SK-N-SH (cell line): ENCODE measurements at regions not wholly inside any gene's neighbourhood (a gene's known extent, or its start where the extent isn't known, plus 50 kb on each side); places are given as distances from the start of the nearest gene placed in this dataset.
A peak's percentile ranks its signal among the peaks of the same experiment; 100 is the strongest.

Source experiments
- CTCF ChIA-PET: fragments of 300-600, 350-600 bp; formaldehyde crosslinking; extraction: SDS; loops from one replicate; lab custom pipeline; 2021; lab: Yijun Ruan, JAX
- POLR2A ChIA-PET: fragments of 350-600 bp; sonication (Branson Sonifier 250); formaldehyde crosslinking; extraction: SDS; loops from one replicate; lab custom pipeline; 2020; ENCODE audit warnings: antibody characterized with exemption, inconsistent platforms; lab: Yijun Ruan, JAX
- DNase-seq: peaks from one replicate; pipeline ENCODE4 v3.0.0; 2012
- H2AFZ ChIP-seq: fragments of 200-600 bp; sonication (generic); 2 replicates; pipeline ENCODE4 v1.8.1; 2016; ENCODE audit warnings: antibody characterized with exemption, mild to moderate bottlenecking, low read depth
- H3F3A ChIP-seq: fragments of 200-600 bp; sonication (generic); replicated peaks from 2 replicates; pipeline ENCODE3; 2016; ENCODE audit warnings: antibody characterized with exemption, mild to moderate bottlenecking; ENCODE audit not compliant: insufficient read depth
- H3K27ac ChIP-seq, 2 experiments: fragments of 200-500 bp in 1 of 2; fragments of 200-600 bp in 1 of 2; sonication (Bioruptor generic) in 1 of 2; sonication (generic), shearing (Covaris generic) in 1 of 2; 2 replicates each; pipeline versions ENCODE4 v1.5.1 to v1.6.1; 2014 to 2016; ENCODE audit warnings: low read depth in 2 of 2, inconsistent platforms in 1 of 2, low read length in 1 of 2, mild to moderate bottlenecking in 1 of 2, mixed read lengths in 1 of 2
- H3K27me3 ChIP-seq: fragments of 200-600 bp; sonication (generic), shearing (Covaris generic); 2 replicates; pipeline ENCODE4 v1.6.1; 2016; ENCODE audit warnings: mixed run types; ENCODE audit not compliant: insufficient read depth
- H3K36me3 ChIP-seq, 2 experiments: fragments of 200-500 bp in 1 of 2; fragments of 200-600 bp in 1 of 2; sonication (Bioruptor generic) in 1 of 2; sonication (generic) in 1 of 2; replicated peaks in 1 of 2; 2 replicates each; pipeline versions ENCODE3 to v1.5.1; 2014 to 2016; ENCODE audit warnings: low read length in 1 of 2, mild to moderate bottlenecking in 1 of 2; ENCODE audit not compliant: insufficient read depth in 2 of 2, control insufficient read depth in 1 of 2
- H3K4me1 ChIP-seq, 2 experiments: fragments of 200-500 bp in 1 of 2; fragments of 200-600 bp in 1 of 2; sonication (Bioruptor generic) in 1 of 2; sonication (generic), shearing (Covaris generic) in 1 of 2; 2 replicates each; pipeline versions ENCODE4 v1.5.1 to v1.6.1; 2014 to 2016; ENCODE audit warnings: low read depth in 1 of 2, low read length in 1 of 2, mixed run types in 1 of 2; ENCODE audit not compliant: insufficient read depth in 2 of 2, control insufficient read depth in 1 of 2
- H3K4me2 ChIP-seq: fragments of 200-600 bp; sonication (generic), shearing (Covaris generic); 2 replicates; pipeline ENCODE4 v1.6.1; 2017; ENCODE audit warnings: mixed run types
- H3K4me3 ChIP-seq, 2 experiments: fragments of 200-500 bp in 1 of 2; fragments of 200-600 bp in 1 of 2; sonication (Bioruptor generic) in 1 of 2; sonication (generic), shearing (Covaris generic) in 1 of 2; 2 replicates each; pipeline versions ENCODE4 v1.5.1 to v1.8.1; 2014 to 2016; ENCODE audit warnings: low read depth in 2 of 2, inconsistent platforms in 1 of 2, low read length in 1 of 2, mild to moderate bottlenecking in 1 of 2, mixed read lengths in 1 of 2, moderate library complexity in 1 of 2
- H3K79me2 ChIP-seq: fragments of 200-600 bp; sonication (generic); 2 replicates; pipeline ENCODE4 v1.8.1; 2017; ENCODE audit warnings: mild to moderate bottlenecking; ENCODE audit not compliant: insufficient read depth
- H3K9ac ChIP-seq: fragments of 200-600 bp; sonication (generic); 2 replicates; pipeline ENCODE4 v1.6.1; 2017; ENCODE audit warnings: mixed run types
- H3K9me2 ChIP-seq: fragments of 200-600 bp; sonication (generic); 2 replicates; pipeline ENCODE4 v1.6.1; 2017; ENCODE audit warnings: mixed run types
- H3K9me3 ChIP-seq: fragments of 200-600 bp; sonication (generic); 2 replicates; pipeline ENCODE4 v1.6.1; 2017; ENCODE audit warnings: mixed run types, mild to moderate bottlenecking, moderate library complexity
- H4K20me1 ChIP-seq: fragments of 200-600 bp; sonication (generic); 2 replicates; pipeline ENCODE4 v1.6.1; 2017; ENCODE audit warnings: mild to moderate bottlenecking, mixed run types; ENCODE audit not compliant: insufficient read depth
- ELF1 ChIP-seq: IDR thresholded peaks from 2 replicates; pipeline ENCODE4 v1.4.0; 2012
- EP300 ChIP-seq, 2 experiments: IDR thresholded peaks; 2 replicates each; pipeline versions ENCODE4 v1.4.0 to v1.6.1; 2012; ENCODE audit warnings: borderline replicate concordance in 1 of 2, low read depth in 1 of 2, low read length in 1 of 2
- FOSL2 ChIP-seq: IDR thresholded peaks from 2 replicates; pipeline ENCODE4 v1.4.0; 2012; ENCODE audit warnings: low read depth, mild to moderate bottlenecking, moderate library complexity, borderline replicate concordance
- FOXM1 ChIP-seq: IDR thresholded peaks from 2 replicates; pipeline ENCODE4 v1.4.0; 2012; ENCODE audit warnings: low read depth, mild to moderate bottlenecking
- GABPA ChIP-seq: IDR thresholded peaks from 2 replicates; pipeline ENCODE4 v1.4.0; 2012; ENCODE audit warnings: low read depth, mild to moderate bottlenecking
- JUND ChIP-seq: IDR thresholded peaks from 2 replicates; pipeline ENCODE4 v1.4.0; 2012
- MXI1 ChIP-seq: IDR thresholded peaks from 2 replicates; pipeline ENCODE4 v1.6.1; 2012; ENCODE audit warnings: mild to moderate bottlenecking, low read depth, low read length, improper control_type of control experiment
- NFIC ChIP-seq: IDR thresholded peaks from 2 replicates; pipeline ENCODE4 v1.4.0; 2012; ENCODE audit warnings: borderline replicate concordance
- RAD21 ChIP-seq: IDR thresholded peaks from 2 replicates; pipeline ENCODE4 v1.6.1; 2012; ENCODE audit warnings: mild to moderate bottlenecking, low read length
- RFX5 ChIP-seq: IDR thresholded peaks from 2 replicates; pipeline ENCODE4 v1.6.1; 2012; ENCODE audit warnings: mild to moderate bottlenecking, improper control_type of control experiment, low read length
- RXRA ChIP-seq: IDR thresholded peaks from 2 replicates; pipeline ENCODE4 v1.4.0; 2012; ENCODE audit warnings: low read depth, mild to moderate bottlenecking, borderline replicate concordance
- SIN3A ChIP-seq: IDR thresholded peaks from 2 replicates; pipeline ENCODE4 v1.6.1; 2012; ENCODE audit warnings: low read depth, mild to moderate bottlenecking, low read length, moderate library complexity, borderline replicate concordance
- SMC3 ChIP-seq: IDR thresholded peaks from 2 replicates; pipeline ENCODE4 v1.6.1; 2012; ENCODE audit warnings: low read depth, low read length, improper control_type of control experiment
- TCF12 ChIP-seq: IDR thresholded peaks from 2 replicates; pipeline ENCODE4 v1.4.0; 2012
- YY1 ChIP-seq: IDR thresholded peaks from 2 replicates; pipeline ENCODE4 v1.4.0; 2012; ENCODE audit warnings: low read depth, mild to moderate bottlenecking
- WGBS: methylation state at CpG from one replicate; pipeline ENCODE4 v1.1.6; 2017; ENCODE audit warnings: low lambda C conversion rate; 5-methylcytosine and 5-hydroxymethylcytosine counted together
- TF ChIP-seq, protein P1 (sequence below): fragments of 150-350 bp; IDR thresholded peaks from 2 replicates; pipeline ENCODE4 v1.6.1; 2017; ENCODE audit warnings: antibody characterized with exemption, low read length, low read depth, borderline replicate concordance
- TF ChIP-seq, protein P2 (sequence below): IDR thresholded peaks from 2 replicates; pipeline ENCODE4; 2012
- TF ChIP-seq, protein P3 (sequence below): IDR thresholded peaks from 2 replicates; pipeline ENCODE4 v1.6.1; 2012; ENCODE audit warnings: mild to moderate bottlenecking, low read depth, low read length, moderate library complexity
- TF ChIP-seq, protein P4 (sequence below): fragments of 200-600 bp; sonication (generic); IDR thresholded peaks from 2 replicates; pipeline ENCODE4 v1.6.1; 2017; ENCODE audit warnings: antibody characterized with exemption, mild to moderate bottlenecking, moderate library complexity
- TF ChIP-seq, protein P5 (sequence below): IDR thresholded peaks from 2 replicates; pipeline ENCODE4 v1.4.0; 2012; ENCODE audit warnings: low read depth, borderline replicate concordance
- TF ChIP-seq, protein P6 (sequence below): IDR thresholded peaks from 2 replicates; pipeline ENCODE4 v1.4.0; 2012; ENCODE audit warnings: low read depth, borderline replicate concordance
- TF ChIP-seq, protein P7 (sequence below): fragments of 150-350 bp; IDR thresholded peaks from 2 replicates; pipeline ENCODE4 v1.6.1; 2016; ENCODE audit warnings: mild to moderate bottlenecking, low read depth, low read length

DNA sequence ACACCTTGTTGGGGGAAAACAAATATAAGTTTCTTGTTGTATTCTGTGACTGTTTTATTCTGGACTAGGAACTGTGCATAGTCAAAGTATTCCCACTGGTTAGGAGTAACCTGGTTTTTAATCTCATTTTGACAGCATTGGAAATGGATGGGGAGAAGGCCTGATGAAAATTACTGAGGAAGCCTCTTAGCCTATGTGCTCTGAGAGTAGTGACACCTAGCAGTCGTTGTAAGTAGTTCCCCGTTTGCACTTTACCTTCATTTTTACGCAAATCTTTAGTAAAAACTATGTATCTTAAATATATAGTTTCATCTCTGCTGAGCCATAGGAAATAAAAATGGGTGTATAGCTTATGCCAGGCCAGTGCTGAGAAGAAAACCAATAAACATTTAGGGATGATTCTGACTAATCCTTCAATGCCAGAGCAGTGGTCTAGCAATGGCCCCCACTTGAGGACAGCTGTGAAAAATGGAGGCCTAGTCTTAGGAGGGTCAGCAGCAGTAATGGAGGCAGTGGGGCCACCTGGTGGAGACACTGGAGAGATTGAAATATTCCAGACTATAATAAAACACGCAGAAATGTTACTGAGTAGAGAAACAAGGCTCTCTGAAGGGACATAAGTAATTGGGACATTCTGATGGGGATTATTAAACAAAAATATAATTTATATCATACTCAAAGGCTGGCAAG, 133.2 kb upstream of the NOVA1 start:
- Histone ChIP-seq H3K9me2 (no peaks in the 10 kb centered on the region), H3K36me3 (no peaks in the 10 kb centered on the region), H3K4me1 (no peaks in the 10 kb centered on the region), H3K27me3 (no peaks in the 10 kb centered on the region), H3K27ac (no peak overlapping the region), H3K79me2 (no peaks in the 10 kb centered on the region), H3K4me3 (no peak overlapping the region), H3F3A (no peaks in the 10 kb centered on the region), H3K9ac (no peak overlapping the region), H3K4me2 (no peak overlapping the region), H4K20me1 (no peaks in the 10 kb centered on the region), H2AFZ (no peak overlapping the region), H3K9me3 (no peaks in the 10 kb centered on the region)
- DNase-seq: peak; percentile 15
- 27% methylated on average over 4 of the region's 4 CpGs for WGBS
- CTCF ChIA-PET: interaction anchor here (0.6 to 5.2 kb wide), 11 partner anchors 9 to 564 kb away, joined by 3 to 28 read pairs (median 3); no protein-coding TSS in a partner anchor
- POLR2A ChIA-PET: no interaction called here
- no peak for TF ChIP-seq NFIC
- no peak for TF ChIP-seq RFX5
- no peak for TF ChIP-seq FOXM1
- no peak for TF ChIP-seq GABPA
- no peak for TF ChIP-seq FOSL2
- TF ChIP-seq YY1: no peak
- no peak for TF ChIP-seq ELF1
- TF ChIP-seq, protein P1, sequence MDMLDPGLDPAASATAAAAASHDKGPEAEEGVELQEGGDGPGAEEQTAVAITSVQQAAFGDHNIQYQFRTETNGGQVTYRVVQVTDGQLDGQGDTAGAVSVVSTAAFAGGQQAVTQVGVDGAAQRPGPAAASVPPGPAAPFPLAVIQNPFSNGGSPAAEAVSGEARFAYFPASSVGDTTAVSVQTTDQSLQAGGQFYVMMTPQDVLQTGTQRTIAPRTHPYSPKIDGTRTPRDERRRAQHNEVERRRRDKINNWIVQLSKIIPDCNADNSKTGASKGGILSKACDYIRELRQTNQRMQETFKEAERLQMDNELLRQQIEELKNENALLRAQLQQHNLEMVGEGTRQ: no peak
- TF ChIP-seq, protein P2, sequence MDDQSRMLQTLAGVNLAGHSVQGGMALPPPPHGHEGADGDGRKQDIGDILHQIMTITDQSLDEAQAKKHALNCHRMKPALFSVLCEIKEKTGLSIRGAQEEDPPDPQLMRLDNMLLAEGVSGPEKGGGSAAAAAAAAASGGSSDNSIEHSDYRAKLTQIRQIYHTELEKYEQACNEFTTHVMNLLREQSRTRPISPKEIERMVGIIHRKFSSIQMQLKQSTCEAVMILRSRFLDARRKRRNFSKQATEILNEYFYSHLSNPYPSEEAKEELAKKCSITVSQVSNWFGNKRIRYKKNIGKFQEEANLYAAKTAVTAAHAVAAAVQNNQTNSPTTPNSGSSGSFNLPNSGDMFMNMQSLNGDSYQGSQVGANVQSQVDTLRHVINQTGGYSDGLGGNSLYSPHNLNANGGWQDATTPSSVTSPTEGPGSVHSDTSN: no peak
- TF ChIP-seq, protein P3, sequence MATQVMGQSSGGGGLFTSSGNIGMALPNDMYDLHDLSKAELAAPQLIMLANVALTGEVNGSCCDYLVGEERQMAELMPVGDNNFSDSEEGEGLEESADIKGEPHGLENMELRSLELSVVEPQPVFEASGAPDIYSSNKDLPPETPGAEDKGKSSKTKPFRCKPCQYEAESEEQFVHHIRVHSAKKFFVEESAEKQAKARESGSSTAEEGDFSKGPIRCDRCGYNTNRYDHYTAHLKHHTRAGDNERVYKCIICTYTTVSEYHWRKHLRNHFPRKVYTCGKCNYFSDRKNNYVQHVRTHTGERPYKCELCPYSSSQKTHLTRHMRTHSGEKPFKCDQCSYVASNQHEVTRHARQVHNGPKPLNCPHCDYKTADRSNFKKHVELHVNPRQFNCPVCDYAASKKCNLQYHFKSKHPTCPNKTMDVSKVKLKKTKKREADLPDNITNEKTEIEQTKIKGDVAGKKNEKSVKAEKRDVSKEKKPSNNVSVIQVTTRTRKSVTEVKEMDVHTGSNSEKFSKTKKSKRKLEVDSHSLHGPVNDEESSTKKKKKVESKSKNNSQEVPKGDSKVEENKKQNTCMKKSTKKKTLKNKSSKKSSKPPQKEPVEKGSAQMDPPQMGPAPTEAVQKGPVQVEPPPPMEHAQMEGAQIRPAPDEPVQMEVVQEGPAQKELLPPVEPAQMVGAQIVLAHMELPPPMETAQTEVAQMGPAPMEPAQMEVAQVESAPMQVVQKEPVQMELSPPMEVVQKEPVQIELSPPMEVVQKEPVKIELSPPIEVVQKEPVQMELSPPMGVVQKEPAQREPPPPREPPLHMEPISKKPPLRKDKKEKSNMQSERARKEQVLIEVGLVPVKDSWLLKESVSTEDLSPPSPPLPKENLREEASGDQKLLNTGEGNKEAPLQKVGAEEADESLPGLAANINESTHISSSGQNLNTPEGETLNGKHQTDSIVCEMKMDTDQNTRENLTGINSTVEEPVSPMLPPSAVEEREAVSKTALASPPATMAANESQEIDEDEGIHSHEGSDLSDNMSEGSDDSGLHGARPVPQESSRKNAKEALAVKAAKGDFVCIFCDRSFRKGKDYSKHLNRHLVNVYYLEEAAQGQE: no peak
- no peak for TF ChIP-seq TCF12
- TF ChIP-seq, protein P4, sequence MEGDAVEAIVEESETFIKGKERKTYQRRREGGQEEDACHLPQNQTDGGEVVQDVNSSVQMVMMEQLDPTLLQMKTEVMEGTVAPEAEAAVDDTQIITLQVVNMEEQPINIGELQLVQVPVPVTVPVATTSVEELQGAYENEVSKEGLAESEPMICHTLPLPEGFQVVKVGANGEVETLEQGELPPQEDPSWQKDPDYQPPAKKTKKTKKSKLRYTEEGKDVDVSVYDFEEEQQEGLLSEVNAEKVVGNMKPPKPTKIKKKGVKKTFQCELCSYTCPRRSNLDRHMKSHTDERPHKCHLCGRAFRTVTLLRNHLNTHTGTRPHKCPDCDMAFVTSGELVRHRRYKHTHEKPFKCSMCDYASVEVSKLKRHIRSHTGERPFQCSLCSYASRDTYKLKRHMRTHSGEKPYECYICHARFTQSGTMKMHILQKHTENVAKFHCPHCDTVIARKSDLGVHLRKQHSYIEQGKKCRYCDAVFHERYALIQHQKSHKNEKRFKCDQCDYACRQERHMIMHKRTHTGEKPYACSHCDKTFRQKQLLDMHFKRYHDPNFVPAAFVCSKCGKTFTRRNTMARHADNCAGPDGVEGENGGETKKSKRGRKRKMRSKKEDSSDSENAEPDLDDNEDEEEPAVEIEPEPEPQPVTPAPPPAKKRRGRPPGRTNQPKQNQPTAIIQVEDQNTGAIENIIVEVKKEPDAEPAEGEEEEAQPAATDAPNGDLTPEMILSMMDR: peak; percentile 56
- TF ChIP-seq SIN3A: no peak
- TF ChIP-seq RXRA: no peak
- TF ChIP-seq, protein P5, sequence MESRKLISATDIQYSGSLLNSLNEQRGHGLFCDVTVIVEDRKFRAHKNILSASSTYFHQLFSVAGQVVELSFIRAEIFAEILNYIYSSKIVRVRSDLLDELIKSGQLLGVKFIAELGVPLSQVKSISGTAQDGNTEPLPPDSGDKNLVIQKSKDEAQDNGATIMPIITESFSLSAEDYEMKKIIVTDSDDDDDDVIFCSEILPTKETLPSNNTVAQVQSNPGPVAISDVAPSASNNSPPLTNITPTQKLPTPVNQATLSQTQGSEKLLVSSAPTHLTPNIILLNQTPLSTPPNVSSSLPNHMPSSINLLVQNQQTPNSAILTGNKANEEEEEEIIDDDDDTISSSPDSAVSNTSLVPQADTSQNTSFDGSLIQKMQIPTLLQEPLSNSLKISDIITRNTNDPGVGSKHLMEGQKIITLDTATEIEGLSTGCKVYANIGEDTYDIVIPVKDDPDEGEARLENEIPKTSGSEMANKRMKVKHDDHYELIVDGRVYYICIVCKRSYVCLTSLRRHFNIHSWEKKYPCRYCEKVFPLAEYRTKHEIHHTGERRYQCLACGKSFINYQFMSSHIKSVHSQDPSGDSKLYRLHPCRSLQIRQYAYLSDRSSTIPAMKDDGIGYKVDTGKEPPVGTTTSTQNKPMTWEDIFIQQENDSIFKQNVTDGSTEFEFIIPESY: no peak
- TF ChIP-seq SMC3: peak; percentile 49
- TF ChIP-seq MXI1: no peak
- TF ChIP-seq JUND: no peak
- no peak for TF ChIP-seq EP300 (IDR thresholded peaks at IDR 0.05; ENCODE audit: borderline replicate concordance in 1 of 2, low read depth in 1 of 2, low read length in 1 of 2)
- TF ChIP-seq, protein P6, sequence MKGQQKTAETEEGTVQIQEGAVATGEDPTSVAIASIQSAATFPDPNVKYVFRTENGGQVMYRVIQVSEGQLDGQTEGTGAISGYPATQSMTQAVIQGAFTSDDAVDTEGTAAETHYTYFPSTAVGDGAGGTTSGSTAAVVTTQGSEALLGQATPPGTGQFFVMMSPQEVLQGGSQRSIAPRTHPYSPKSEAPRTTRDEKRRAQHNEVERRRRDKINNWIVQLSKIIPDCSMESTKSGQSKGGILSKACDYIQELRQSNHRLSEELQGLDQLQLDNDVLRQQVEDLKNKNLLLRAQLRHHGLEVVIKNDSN: no peak
- TF ChIP-seq, protein P7, sequence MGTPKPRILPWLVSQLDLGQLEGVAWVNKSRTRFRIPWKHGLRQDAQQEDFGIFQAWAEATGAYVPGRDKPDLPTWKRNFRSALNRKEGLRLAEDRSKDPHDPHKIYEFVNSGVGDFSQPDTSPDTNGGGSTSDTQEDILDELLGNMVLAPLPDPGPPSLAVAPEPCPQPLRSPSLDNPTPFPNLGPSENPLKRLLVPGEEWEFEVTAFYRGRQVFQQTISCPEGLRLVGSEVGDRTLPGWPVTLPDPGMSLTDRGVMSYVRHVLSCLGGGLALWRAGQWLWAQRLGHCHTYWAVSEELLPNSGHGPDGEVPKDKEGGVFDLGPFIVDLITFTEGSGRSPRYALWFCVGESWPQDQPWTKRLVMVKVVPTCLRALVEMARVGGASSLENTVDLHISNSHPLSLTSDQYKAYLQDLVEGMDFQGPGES: no peak
- TF ChIP-seq RAD21: peak; percentile 60
